Activated naive CD4-positive, alpha-beta T cell treated with anti-CD3 and anti-CD28 coated beads, Interleukin-2, amount 10 ng/mL, durations not matched to agents 7 days and 5 days (primary cell): ENCODE measurements at regions not wholly inside any gene's neighbourhood (a gene's known extent, or its start where the extent isn't known, plus 50 kb on each side); places are given as distances from the start of the nearest gene placed in this dataset.

Source experiments
- CTCF ChIA-PET: fragments of 350-600 bp; sonication (Branson Sonifier 250); formaldehyde crosslinking; loops from one replicate; lab custom pipeline; 2021; ENCODE audit warnings: antibody characterized with exemption; lab: Charles Lee
- DNase-seq: peaks from one replicate; pipeline ENCODE4 v3.0.0-alpha.2; 2020
- H3K27ac Mint-ChIP-seq: one replicate; pipeline ENCODE4 v1.8.0; 2021; ENCODE audit warnings: mild to moderate bottlenecking, moderate library complexity, mixed read lengths
- H3K27me3 Mint-ChIP-seq: one replicate; pipeline ENCODE4 v1.8.0; 2021; ENCODE audit warnings: mild to moderate bottlenecking, mixed read lengths
- H3K36me3 Mint-ChIP-seq: one replicate; pipeline ENCODE4 v1.8.0; 2021; ENCODE audit warnings: mixed read lengths
- H3K4me1 Mint-ChIP-seq: one replicate; pipeline ENCODE4 v1.8.0; 2021; ENCODE audit warnings: mixed read lengths
- H3K4me3 Mint-ChIP-seq: one replicate; pipeline ENCODE4 v1.8.0; 2021; ENCODE audit warnings: mild to moderate bottlenecking, moderate library complexity, mixed read lengths
- H3K9me3 Mint-ChIP-seq: one replicate; pipeline ENCODE4 v1.8.0; 2021; ENCODE audit warnings: mixed read lengths

GRCh38 chr4:74656596-74656995 is 137.7 kb downstream of the BTC start:
- H3K36me3 Mint-ChIP-seq, result no peaks in the 10 kb centered on the region
- H3K9me3 Mint-ChIP-seq, result no peaks in the 10 kb centered on the region
- H3K4me3 Mint-ChIP-seq, result no peak overlapping the region
- no peak for DNase-seq
- CTCF ChIA-PET, result no interaction called here
- H3K27ac Mint-ChIP-seq, result no peak overlapping the region
- H3K27me3 Mint-ChIP-seq, result no peaks in the 10 kb centered on the region
- no peaks in the 10 kb centered on the region for H3K4me1 Mint-ChIP-seq

GRCh38 chr4:74658116-74658515 is 136.2 kb downstream of the BTC start:
- Mint-ChIP-seq H3K36me3 (no peaks in the 10 kb centered on the region), H3K27ac (no peak overlapping the region), H3K4me3 (no peak overlapping the region), H3K4me1 (no peaks in the 10 kb centered on the region), H3K9me3 (no peaks in the 10 kb centered on the region), H3K27me3 (no peaks in the 10 kb centered on the region)
- DNase-seq, result no peak
- CTCF ChIA-PET, result no interaction called here

- Mint-ChIP-seq H3K27ac (no peak overlapping the region), H3K4me3 (no peak overlapping the region), H3K27me3 (no peaks in the 10 kb centered on the region), H3K4me1 (no peaks in the 10 kb centered on the region), H3K9me3 (no peaks in the 10 kb centered on the region), H3K36me3 (no peaks in the 10 kb centered on the region)
- DNase-seq, result no peak
- CTCF ChIA-PET, result no interaction called here
Observed at GRCh38 chr4:74659576-74660411, 134.5 kb downstream of the BTC start.

- H3K36me3 Mint-ChIP-seq, result no peaks in the 10 kb centered on the region
- H3K27ac Mint-ChIP-seq, result no peak overlapping the region
- no peaks in the 10 kb centered on the region for H3K9me3 Mint-ChIP-seq
- DNase-seq, result no peak
- H3K27me3 Mint-ChIP-seq, result no peaks in the 10 kb centered on the region
- CTCF ChIA-PET, result interaction anchor here (0.6 kb wide), 1 partner anchor 8 kb away, joined by 4 read pairs; no protein-coding TSS in a partner anchor
- H3K4me3 Mint-ChIP-seq, result no peak overlapping the region
- H3K4me1 Mint-ChIP-seq, result no peaks in the 10 kb centered on the region
Observed at GRCh38 chr4:74660866-74661265, 133.5 kb downstream of the BTC start.

GRCh38 chr4:74661427-74662201 is 132.7 kb downstream of the BTC start:
- CTCF ChIA-PET, result interaction anchor here (0.6 kb wide), 1 partner anchor 8 kb away, joined by 4 read pairs; no protein-coding TSS in a partner anchor
- no peaks in the 10 kb centered on the region for H3K9me3 Mint-ChIP-seq
- H3K27me3 Mint-ChIP-seq, result no peaks in the 10 kb centered on the region
- no peaks in the 10 kb centered on the region for H3K4me1 Mint-ChIP-seq
- DNase-seq, result no peak
- H3K27ac Mint-ChIP-seq, result no peak overlapping the region
- no peak overlapping the region for H3K4me3 Mint-ChIP-seq
- no peaks in the 10 kb centered on the region for H3K36me3 Mint-ChIP-seq

GRCh38 chr4:74663631-74664030 is 130.7 kb downstream of the BTC start:
- H3K27me3 Mint-ChIP-seq, result no peaks in the 10 kb centered on the region
- H3K4me1 Mint-ChIP-seq, result no peaks in the 10 kb centered on the region
- no peak for DNase-seq
- CTCF ChIA-PET, result no interaction called here
- H3K36me3 Mint-ChIP-seq, result no peaks in the 10 kb centered on the region
- H3K27ac Mint-ChIP-seq, result no peak overlapping the region
- H3K9me3 Mint-ChIP-seq, result no peaks in the 10 kb centered on the region
- H3K4me3 Mint-ChIP-seq, result no peak overlapping the region

GRCh38 chr4:74665346-74665745 is 129.0 kb downstream of the BTC start:
- Mint-ChIP-seq H3K27ac (no peak overlapping the region), H3K4me3 (no peak overlapping the region), H3K36me3 (no peaks in the 10 kb centered on the region), H3K27me3 (no peaks in the 10 kb centered on the region), H3K4me1 (no peaks in the 10 kb centered on the region), H3K9me3 (no peaks in the 10 kb centered on the region)
- DNase-seq, result no peak
- CTCF ChIA-PET, result interaction anchor here (2.4 kb wide), 1 partner anchor 10 kb away, joined by 9 read pairs; no protein-coding TSS in a partner anchor

- no peaks in the 10 kb centered on the region for H3K4me1 Mint-ChIP-seq
- H3K9me3 Mint-ChIP-seq, result no peaks in the 10 kb centered on the region
- H3K4me3 Mint-ChIP-seq, result no peak overlapping the region
- H3K36me3 Mint-ChIP-seq, result no peaks in the 10 kb centered on the region
- CTCF ChIA-PET, result interaction anchor here (2.4 kb wide), 1 partner anchor 9 kb away, joined by 9 read pairs; no protein-coding TSS in a partner anchor
- no peak for DNase-seq
- H3K27me3 Mint-ChIP-seq, result no peaks in the 10 kb centered on the region
- H3K27ac Mint-ChIP-seq, result no peak overlapping the region
Observed at GRCh38 chr4:74665876-74666275, 128.4 kb downstream of the BTC start.

- H3K27ac Mint-ChIP-seq, result no peak overlapping the region
- no peaks in the 10 kb centered on the region for H3K4me1 Mint-ChIP-seq
- peaks cover 5% of the 10 kb centered on the region for H3K27me3 Mint-ChIP-seq
- CTCF ChIA-PET, result interaction anchor here (2.4 kb wide), 1 partner anchor 8 kb away, joined by 9 read pairs; no protein-coding TSS in a partner anchor
- no peaks in the 10 kb centered on the region for H3K9me3 Mint-ChIP-seq
- no peak overlapping the region for H3K4me3 Mint-ChIP-seq
- no peak for DNase-seq
- no peaks in the 10 kb centered on the region for H3K36me3 Mint-ChIP-seq
Observed at GRCh38 chr4:74667438-74667837, 126.9 kb downstream of the BTC start.

GRCh38 chr4:74667944-74668343 is 126.4 kb downstream of the BTC start:
- Mint-ChIP-seq H3K27me3 (peaks cover 6% of the 10 kb centered on the region), H3K36me3 (no peaks in the 10 kb centered on the region), H3K27ac (no peak overlapping the region), H3K4me3 (no peak overlapping the region), H3K9me3 (no peaks in the 10 kb centered on the region), H3K4me1 (no peaks in the 10 kb centered on the region)
- CTCF ChIA-PET, result no interaction called here
- no peak for DNase-seq

GRCh38 chr4:74669702-74670101 is 124.6 kb downstream of the BTC start:
- Mint-ChIP-seq H3K27me3 (peaks cover 6% of the 10 kb centered on the region), H3K36me3 (no peaks in the 10 kb centered on the region), H3K9me3 (no peaks in the 10 kb centered on the region), H3K4me3 (no peak overlapping the region), H3K27ac (no peak overlapping the region), H3K4me1 (no peaks in the 10 kb centered on the region)
- DNase-seq, result no peak
- CTCF ChIA-PET, result interaction anchor here (1.0 to 4.1 kb wide), 4 partner anchors 44 to 441 kb away, joined by 4 to 18 read pairs (median 6); no protein-coding TSS in a partner anchor

- peaks cover 10% of the 10 kb centered on the region for H3K27me3 Mint-ChIP-seq
- H3K4me1 Mint-ChIP-seq, result no peaks in the 10 kb centered on the region
- no peak for DNase-seq
- no peaks in the 10 kb centered on the region for H3K9me3 Mint-ChIP-seq
- no peaks in the 10 kb centered on the region for H3K36me3 Mint-ChIP-seq
- no peak overlapping the region for H3K4me3 Mint-ChIP-seq
- CTCF ChIA-PET, result interaction anchor here (0.6 to 4.1 kb wide), 7 partner anchors 30 to 442 kb away, joined by 3 to 18 read pairs (median 4); no protein-coding TSS in a partner anchor
- no peak overlapping the region for H3K27ac Mint-ChIP-seq
Observed at GRCh38 chr4:74670583-74670982, 123.7 kb downstream of the BTC start.

- Mint-ChIP-seq H3K27ac (no peak overlapping the region), H3K4me3 (no peak overlapping the region), H3K36me3 (no peaks in the 10 kb centered on the region), H3K9me3 (no peaks in the 10 kb centered on the region), H3K27me3 (peaks cover 10% of the 10 kb centered on the region), H3K4me1 (no peaks in the 10 kb centered on the region)
- peak; percentile 56 for DNase-seq
- CTCF ChIA-PET, result interaction anchor here (0.6 to 4.1 kb wide), 14 partner anchors 8 to 442 kb away, joined by 3 to 18 read pairs (median 4); no protein-coding TSS in a partner anchor
Observed at GRCh38 chr4:74671080-74671698, 123.1 kb downstream of the BTC start.

- H3K9me3 Mint-ChIP-seq, result no peaks in the 10 kb centered on the region
- peaks cover 16% of the 10 kb centered on the region for H3K27me3 Mint-ChIP-seq
- no peak for DNase-seq
Observed at GRCh38 chr4:74674750-74675149, 119.6 kb downstream of the BTC start.

More at GRCh38 chr4:74674750-74675149, 119.6 kb downstream of the BTC start:
- Mint-ChIP-seq H3K4me1 (no peaks in the 10 kb centered on the region), H3K27ac (no peak overlapping the region), H3K36me3 (no peaks in the 10 kb centered on the region), H3K4me3 (no peak overlapping the region)
- CTCF ChIA-PET, result interaction anchor here (0.9 to 4.7 kb wide), 10 partner anchors 8 to 540 kb away, joined by 3 to 47 read pairs (median 4); partner anchors contain the start of gene AREG
